H1 (cell line): ENCODE measurements at regions not wholly inside any gene's neighbourhood (a gene's known extent, or its start where the extent isn't known, plus 50 kb on each side); places are given as distances from the start of the nearest gene placed in this dataset.

Experiments
- CTCF ChIA-PET: fragments of 300-600 bp; sonication (Branson Sonifier 250); formaldehyde crosslinking; loops from one replicate; lab custom pipeline; 2021; ENCODE audit not compliant: partially characterized antibody; lab: Charles Lee
- POLR2A ChIA-PET: fragments of 300-600 bp; sonication (Branson Sonifier 250); formaldehyde crosslinking; loops from one replicate; lab custom pipeline; 2021; ENCODE audit warnings: inconsistent platforms; ENCODE audit not compliant: partially characterized antibody; lab: Charles Lee
- DNase-seq, 2 experiments: peaks; one replicate each; pipeline versions ENCODE4 v3.0.0 to v3.0.0-alpha.2; 2010 to 2022; ENCODE audit warnings: low spot score in 2 of 2, low read depth in 1 of 2, mixed read lengths in 1 of 2
- FAIRE-seq: peaks from 2 replicates; lab custom pipeline; 2011; peaks lifted over from hg19 to GRCh38; lab: Jason Lieb, UNC
- H2AFZ ChIP-seq: 2 replicates; pipeline ENCODE4 v1.8.1; 2012; ENCODE audit warnings: low read length, inconsistent platforms
- H2AK5ac ChIP-seq: 2 replicates; pipeline ENCODE4 v1.6.1; 2013; ENCODE audit warnings: low read depth, low read length
- H2BK120ac ChIP-seq: replicated peaks from 2 replicates; pipeline ENCODE3; 2013; ENCODE audit warnings: low read depth, low read length, inconsistent platforms
- H2BK12ac ChIP-seq: 2 replicates; pipeline ENCODE4 v1.6.1; 2013; ENCODE audit warnings: low read depth, low read length
- H2BK15ac ChIP-seq: 2 replicates; pipeline ENCODE4 v1.6.1; 2013; ENCODE audit warnings: low read length
- H2BK20ac ChIP-seq: 2 replicates; pipeline ENCODE4 v1.6.1; 2013; ENCODE audit warnings: low read length
- H2BK5ac ChIP-seq: 2 replicates; pipeline ENCODE4 v1.6.1; 2013; ENCODE audit warnings: low read depth, low read length
- H3K14ac ChIP-seq: 2 replicates; pipeline ENCODE4 v1.6.1; 2013; ENCODE audit warnings: inconsistent platforms; ENCODE audit not compliant: insufficient read length
- H3K18ac ChIP-seq: 2 replicates; pipeline ENCODE4 v1.6.1; 2013; ENCODE audit warnings: low read length; ENCODE audit errors: extremely low read depth
- H3K23ac ChIP-seq: 2 replicates; pipeline ENCODE4 v1.6.1; 2013; ENCODE audit warnings: inconsistent platforms; ENCODE audit not compliant: insufficient read length
- H3K23me2 ChIP-seq: 2 replicates; pipeline ENCODE4 v1.6.1; 2013; ENCODE audit warnings: low read depth, low read length
- H3K27ac ChIP-seq: 2 replicates; pipeline ENCODE4 v1.6.1; 2011; ENCODE audit warnings: low read depth, low read length, inconsistent platforms
- H3K27me3 ChIP-seq, 4 experiments: replicated peaks in 1 of 4; 1 replicate in 1 of 4; 2 replicates in 3 of 4; pipeline versions ENCODE4 v1.6.1 to v1.8.1; 2011 to 2013; ENCODE audit warnings: low read length in 3 of 4, mild to moderate bottlenecking in 3 of 4, inconsistent platforms in 2 of 4, mixed read lengths in 2 of 4, moderate library complexity in 1 of 4; ENCODE audit not compliant: control insufficient read depth in 3 of 4, insufficient read depth in 3 of 4; ENCODE audit errors: extremely low read depth in 1 of 4
- H3K36me3 ChIP-seq, 4 experiments: 2 replicates each; pipeline versions ENCODE4 v1.6.1 to v1.8.1; 2011 to 2013; ENCODE audit warnings: mild to moderate bottlenecking in 4 of 4, low read length in 3 of 4, moderate library complexity in 2 of 4, control low read depth in 1 of 4, inconsistent platforms in 1 of 4; ENCODE audit not compliant: insufficient read depth in 4 of 4, control insufficient read depth in 2 of 4
- H3K4ac ChIP-seq: replicated peaks from 2 replicates; pipeline ENCODE3; 2013; ENCODE audit warnings: low read length, low read depth, mixed read lengths, inconsistent platforms; ENCODE audit not compliant: insufficient read length
- H3K4me1 ChIP-seq, 4 experiments: replicated peaks in 1 of 4; 1 replicate in 1 of 4; 2 replicates in 3 of 4; pipeline versions ENCODE4 v1.6.1 to v1.8.1; 2011 to 2013; ENCODE audit warnings: low read length in 3 of 4, inconsistent platforms in 2 of 4, mixed read lengths in 1 of 4; ENCODE audit not compliant: insufficient read depth in 4 of 4, control insufficient read depth in 3 of 4
- H3K4me2 ChIP-seq, 2 experiments: 2 replicates each; pipeline versions ENCODE4 v1.6.1 to v1.8.1; 2011 to 2013; ENCODE audit warnings: low read depth in 2 of 2, low read length in 2 of 2, control low read depth in 1 of 2, inconsistent platforms in 1 of 2, mild to moderate bottlenecking in 1 of 2; ENCODE audit not compliant: insufficient read depth in 1 of 2
- H3K4me3 ChIP-seq, 4 experiments: fragments of 200-600, 300-600 bp in 1 of 4; sonication (generic), shearing (Covaris generic), sonication (Bioruptor Twin) in 1 of 4; 2 replicates each; pipeline versions ENCODE4 v1.5.1 to v1.8.1; 2011 to 2016; ENCODE audit warnings: low read length in 4 of 4, low read depth in 3 of 4, control low read depth in 2 of 4, inconsistent platforms in 2 of 4, mild to moderate bottlenecking in 2 of 4, mixed read lengths in 1 of 4, moderate library complexity in 1 of 4; ENCODE audit not compliant: insufficient read depth in 2 of 4; ENCODE audit errors: extremely low read depth in 1 of 4
- H3K56ac ChIP-seq: replicated peaks from 2 replicates; pipeline ENCODE3; 2013; ENCODE audit warnings: low read depth, mild to moderate bottlenecking, mixed read lengths, low read length, inconsistent platforms; ENCODE audit not compliant: insufficient read length
- H3K79me1 ChIP-seq: 2 replicates; pipeline ENCODE4 v1.6.1; 2013; ENCODE audit warnings: low read depth, low read length, control low read depth
- H3K79me2 ChIP-seq, 2 experiments: 2 replicates each; pipeline versions ENCODE4 v1.6.1 to v1.8.1; 2012 to 2013; ENCODE audit warnings: low read length in 2 of 2, mild to moderate bottlenecking in 2 of 2, inconsistent platforms in 1 of 2; ENCODE audit not compliant: insufficient read depth in 2 of 2, control insufficient read depth in 1 of 2
- H3K9ac ChIP-seq, 4 experiments: replicated peaks in 1 of 4; 1 replicate in 1 of 4; 2 replicates in 3 of 4; pipeline versions ENCODE4 v1.6.1 to v1.8.1; 2011 to 2013; ENCODE audit warnings: low read depth in 3 of 4, low read length in 3 of 4, control low read depth in 2 of 4, mild to moderate bottlenecking in 2 of 4, moderate library complexity in 2 of 4, inconsistent platforms in 1 of 4; ENCODE audit errors: extremely low read depth in 1 of 4
- H3K9me3 ChIP-seq, 2 experiments: 2 replicates each; pipeline versions ENCODE4 v1.6.1 to v1.8.1; 2012 to 2013; ENCODE audit warnings: mild to moderate bottlenecking in 2 of 2, moderate library complexity in 2 of 2, control low read depth in 1 of 2, inconsistent platforms in 1 of 2, low read depth in 1 of 2, low read length in 1 of 2, mixed read lengths in 1 of 2; ENCODE audit not compliant: insufficient read depth in 2 of 2
- H4K20me1 ChIP-seq, 2 experiments: replicated peaks in 1 of 2; 2 replicates each; pipeline versions ENCODE3 to v1.8.1; 2011 to 2013; ENCODE audit warnings: inconsistent platforms in 2 of 2, low read length in 2 of 2, mild to moderate bottlenecking in 1 of 2; ENCODE audit not compliant: insufficient read depth in 2 of 2, control insufficient read depth in 1 of 2
- H4K5ac ChIP-seq: 2 replicates; pipeline ENCODE4 v1.6.1; 2013; ENCODE audit warnings: low read length, low read depth, mixed read lengths, inconsistent platforms; ENCODE audit not compliant: insufficient read length
- H4K8ac ChIP-seq: 2 replicates; pipeline ENCODE4 v1.8.0; 2013; ENCODE audit warnings: mild to moderate bottlenecking, moderate library complexity, low read length, inconsistent platforms; ENCODE audit not compliant: insufficient read depth; ENCODE audit errors: extremely low read depth
- H4K91ac ChIP-seq: replicated peaks from 2 replicates; pipeline ENCODE3; 2013; ENCODE audit warnings: low read length, mixed read lengths, inconsistent platforms; ENCODE audit not compliant: insufficient read length
- CHD2 ChIP-seq: IDR thresholded peaks from 2 replicates; pipeline ENCODE4 v1.6.1; 2012; ENCODE audit warnings: low read length, improper control_type of control experiment
- CTBP2 ChIP-seq: IDR thresholded peaks from 2 replicates; pipeline ENCODE4 v1.7.0; 2011; ENCODE audit warnings: borderline replicate concordance, mild to moderate bottlenecking, moderate library complexity, mixed read lengths, low read length; ENCODE audit not compliant: insufficient read depth, insufficient read length
- JUN ChIP-seq: IDR thresholded peaks from 2 replicates; pipeline ENCODE4 v1.6.1; 2011; ENCODE audit warnings: low read depth, mild to moderate bottlenecking, improper control_type of control experiment, low read length
- JUND ChIP-seq: IDR thresholded peaks from 2 replicates; pipeline ENCODE4 v1.6.1; 2011; ENCODE audit warnings: mild to moderate bottlenecking, improper control_type of control experiment, low read length
- KDM1A ChIP-seq: fragments of 200-600, 300-600 bp; sonication (generic); IDR thresholded peaks from 2 replicates; pipeline ENCODE4 v1.7.1; 2016; ENCODE audit warnings: mild to moderate bottlenecking, low read length, borderline replicate concordance
- KDM4A ChIP-seq: IDR thresholded peaks from one replicate; pipeline ENCODE4 v1.7.1; 2012; ENCODE audit warnings: low read depth, mild to moderate bottlenecking, moderate library complexity, low read length, inconsistent platforms; ENCODE audit not compliant: severe bottlenecking
- PHF8 ChIP-seq: fragments of 200-600 bp; sonication (generic); conservative IDR thresholded peaks from 2 replicates; pipeline ENCODE4 v1.7.1; 2012; ENCODE audit warnings: low read depth, mild to moderate bottlenecking, inconsistent platforms, low read length, moderate library complexity
- POLR2A ChIP-seq, 2 experiments: IDR thresholded peaks; 1 replicate in 1 of 2; 2 replicates in 1 of 2; pipeline ENCODE4 v1.6.1; 2011; ENCODE audit warnings: low read depth in 2 of 2, low read length in 2 of 2, mild to moderate bottlenecking in 2 of 2; ENCODE audit errors: control extremely low read depth in 1 of 2
- SP1 ChIP-seq: IDR thresholded peaks from 2 replicates; pipeline ENCODE4 v1.6.1; 2011; ENCODE audit warnings: low read depth, low read length
- SP2 ChIP-seq: IDR thresholded peaks from 2 replicates; pipeline ENCODE4 v1.6.1; 2012; ENCODE audit warnings: mild to moderate bottlenecking, low read length, inconsistent platforms
- SP4 ChIP-seq: IDR thresholded peaks from 2 replicates; pipeline ENCODE4 v1.6.1; 2012; ENCODE audit warnings: low read length, inconsistent platforms
- SRF ChIP-seq: IDR thresholded peaks from 2 replicates; pipeline ENCODE4 v1.6.1; 2011; ENCODE audit warnings: mild to moderate bottlenecking, low read depth, low read length, moderate library complexity
- TAF1 ChIP-seq: IDR thresholded peaks from 2 replicates; pipeline ENCODE4 v1.6.1; 2011; ENCODE audit warnings: mild to moderate bottlenecking, low read depth, low read length
- ZNF274 ChIP-seq: IDR thresholded peaks from 2 replicates; pipeline ENCODE4 v1.7.0; 2012; ENCODE audit warnings: low read length, borderline replicate concordance; ENCODE audit errors: extremely low read depth
- WGBS, 2 experiments: shearing (Covaris generic) in 1 of 2; methylation state at CpG; one replicate each; pipeline versions ENCODE4 v1.1.6 to v1.1.7; 2013 to 2015; ENCODE audit warnings: low lambda C conversion rate in 2 of 2, mixed read lengths in 2 of 2, inconsistent platforms in 1 of 2, low coverage in 1 of 2, missing lambda C conversion rate in 1 of 2; ENCODE audit not compliant: insufficient replicate concordance in 2 of 2, insufficient coverage in 1 of 2, insufficient read length in 1 of 2; ENCODE audit errors: extremely low coverage in 1 of 2, missing lambda C conversion rate in 1 of 2; 5-methylcytosine and 5-hydroxymethylcytosine counted together
- TF ChIP-seq, protein P1 (sequence below): IDR thresholded peaks from 2 replicates; pipeline ENCODE4 v1.6.1; 2012; ENCODE audit warnings: low read length, inconsistent platforms

DNA sequence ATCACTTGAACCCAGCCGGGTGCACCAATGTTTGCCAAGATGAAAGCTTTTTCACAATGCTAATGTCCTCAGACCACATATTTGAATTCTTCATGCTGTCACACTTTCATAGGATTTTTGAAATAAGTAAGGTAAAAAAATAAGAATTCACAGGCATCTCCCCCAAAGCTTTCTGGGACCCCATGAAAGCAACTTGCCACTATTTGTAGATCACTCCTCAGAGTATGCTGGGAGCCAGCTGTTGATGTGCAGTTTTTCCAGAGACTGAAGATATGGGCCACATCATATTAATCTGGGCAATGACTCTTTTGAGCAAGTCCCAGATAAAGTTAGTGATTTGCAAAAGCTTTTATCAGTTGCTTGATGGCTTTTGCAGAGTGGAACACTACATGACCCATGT, 507.9 kb downstream of the RASEF start:
- no peak overlapping the region for H2BK15ac ChIP-seq
- no peak overlapping the region for H4K8ac ChIP-seq
- no peak overlapping the region for H3K23ac ChIP-seq
- no peaks in the 10 kb centered on the region for H3K9me3 ChIP-seq
- DNase-seq (no peak), FAIRE-seq (no peak)
- no peak overlapping the region for H2AFZ ChIP-seq
- POLR2A ChIA-PET = no interaction called here
- no peak overlapping the region for H2BK5ac ChIP-seq
- peaks cover 0 to 4% (median 3%) of the 10 kb centered on the region in 4 experiments; a peak in 3 of 7 replicates for H3K4me1 ChIP-seq
- H3K4me3 ChIP-seq = no peak overlapping the region
- H4K20me1 ChIP-seq = no peaks in the 10 kb centered on the region
- H3K56ac ChIP-seq = no peak overlapping the region
- H3K4me2 ChIP-seq = no peak overlapping the region
- H2BK12ac ChIP-seq = no peak overlapping the region
- no peak overlapping the region for H3K18ac ChIP-seq
- H3K4ac ChIP-seq = no peak overlapping the region
- no peak overlapping the region for H2BK120ac ChIP-seq
- no peak overlapping the region for H3K14ac ChIP-seq
- H3K79me1 ChIP-seq = no peaks in the 10 kb centered on the region
- H3K36me3 ChIP-seq = no peaks in the 10 kb centered on the region
- peaks cover 0 to 2% (median 0%) of the 10 kb centered on the region in 4 experiments; a peak in 1 of 7 replicates for H3K27me3 ChIP-seq
- 91% methylated on average over 1 of the region's 1 CpG; no CpG with 5 or more reads in 1 of the 2 experiments for WGBS, 2 experiments
- H4K5ac ChIP-seq = no peak overlapping the region
- CTCF ChIA-PET = interaction anchor here (0.6 to 0.9 kb wide), 3 partner anchors 15 to 232 kb away, joined by 3 read pairs; no protein-coding TSS in a partner anchor
- no peak overlapping the region for H2BK20ac ChIP-seq
- no peaks in the 10 kb centered on the region for H3K79me2 ChIP-seq
- no peak overlapping the region for H3K9ac ChIP-seq
- H3K23me2 ChIP-seq = no peaks in the 10 kb centered on the region; the same call in 1 of the 2 replicates
- no peak overlapping the region for H2AK5ac ChIP-seq
- no peak overlapping the region for H4K91ac ChIP-seq
- H3K27ac ChIP-seq = no peak overlapping the region
- TF ChIP-seq ZNF274 (no peak), KDM1A (no peak), JUND (no peak), JUN (no peak), POLR2A (IDR thresholded peaks at IDR 0.05; ENCODE audit: control extremely low read depth in 1 of 2, low read depth in 2 of 2, low read length in 2 of 2) (no peak), KDM4A (no peak), CTBP2 (no peak), TAF1 (no peak), SP1 (no peak), CHD2 (no peak), SP4 (no peak), SRF (no peak), SP2 (no peak), PHF8 (no peak)
- TF ChIP-seq, protein P1, sequence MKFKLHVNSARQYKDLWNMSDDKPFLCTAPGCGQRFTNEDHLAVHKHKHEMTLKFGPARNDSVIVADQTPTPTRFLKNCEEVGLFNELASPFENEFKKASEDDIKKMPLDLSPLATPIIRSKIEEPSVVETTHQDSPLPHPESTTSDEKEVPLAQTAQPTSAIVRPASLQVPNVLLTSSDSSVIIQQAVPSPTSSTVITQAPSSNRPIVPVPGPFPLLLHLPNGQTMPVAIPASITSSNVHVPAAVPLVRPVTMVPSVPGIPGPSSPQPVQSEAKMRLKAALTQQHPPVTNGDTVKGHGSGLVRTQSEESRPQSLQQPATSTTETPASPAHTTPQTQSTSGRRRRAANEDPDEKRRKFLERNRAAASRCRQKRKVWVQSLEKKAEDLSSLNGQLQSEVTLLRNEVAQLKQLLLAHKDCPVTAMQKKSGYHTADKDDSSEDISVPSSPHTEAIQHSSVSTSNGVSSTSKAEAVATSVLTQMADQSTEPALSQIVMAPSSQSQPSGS = no peak
